IPS-NIHi11 (cell line): ENCODE measurements at regions not wholly inside any gene's neighbourhood (a gene's known extent, or its start where the extent isn't known, plus 50 kb on each side); places are given as distances from the start of the nearest gene placed in this dataset.

ENCODE experiments used
- DNase-seq: peaks from one replicate; pipeline ENCODE4 v3.0.0; 2012; ENCODE audit warnings: mixed read lengths, low spot score

GRCh38 chr7:27364344-27364758 lies 121.7 kb downstream of the EVX1 start:
- DNase-seq, result no peak

GRCh38 chr7:27367179-27367932 lies 124.8 kb downstream of the EVX1 start:
- DNase-seq, result no peak

- no peak for DNase-seq
Measured at GRCh38 chr7:27367933-27368549, 125.4 kb downstream of the EVX1 start.

- DNase-seq, result no peak
Measured at GRCh38 chr7:27374958-27375841, 132.6 kb downstream of the EVX1 start.

- peak; percentile 37 for DNase-seq
Measured at GRCh38 chr7:27375958-27376357, 133.4 kb downstream of the EVX1 start.

GRCh38 chr7:27377988-27378387 lies 135.4 kb downstream of the EVX1 start:
- no peak for DNase-seq

- no peak for DNase-seq
Measured at GRCh38 chr7:27382307-27382706, 139.7 kb downstream of the EVX1 start.

GRCh38 chr7:27386581-27386980 lies 144.0 kb downstream of the EVX1 start:
- DNase-seq, result no peak

GRCh38 chr7:27387864-27388263 lies 145.3 kb downstream of the EVX1 start:
- no peak for DNase-seq

- DNase-seq, result no peak
Measured at GRCh38 chr7:27388561-27388960, 146.0 kb downstream of the EVX1 start.

- DNase-seq, result no peak
Measured at GRCh38 chr7:27389496-27389895, 146.9 kb downstream of the EVX1 start.

GRCh38 chr7:27392477-27392876 lies 149.9 kb downstream of the EVX1 start:
- DNase-seq, result no peak

- DNase-seq, result no peak
Measured at GRCh38 chr7:27394871-27395270, 152.3 kb downstream of the EVX1 start.

- no peak for DNase-seq
Measured at GRCh38 chr7:27395626-27396025, 153.0 kb downstream of the EVX1 start.

GRCh38 chr7:27397503-27397902 lies 154.9 kb downstream of the EVX1 start:
- DNase-seq, result no peak

GRCh38 chr7:27398851-27399250 lies 156.2 kb downstream of the EVX1 start:
- DNase-seq, result no peak

- no peak for DNase-seq
Measured at GRCh38 chr7:27399791-27400567, 157.4 kb downstream of the EVX1 start.

GRCh38 chr7:27405780-27406179 lies 163.2 kb downstream of the EVX1 start:
- no peak for DNase-seq

GRCh38 chr7:27409311-27409710 lies 166.7 kb downstream of the EVX1 start:
- DNase-seq, result no peak

- DNase-seq, result no peak
Measured at GRCh38 chr7:27409776-27410175, 167.2 kb downstream of the EVX1 start.

- DNase-seq, result no peak
Measured at GRCh38 chr7:27410812-27411544, 168.4 kb downstream of the EVX1 start.
